ENCODE measurements at regions not wholly inside any gene's neighbourhood (a gene's known extent, or its start where the extent isn't known, plus 50 kb on each side); places are given as distances from the start of the nearest gene placed in this dataset.

DNA sequence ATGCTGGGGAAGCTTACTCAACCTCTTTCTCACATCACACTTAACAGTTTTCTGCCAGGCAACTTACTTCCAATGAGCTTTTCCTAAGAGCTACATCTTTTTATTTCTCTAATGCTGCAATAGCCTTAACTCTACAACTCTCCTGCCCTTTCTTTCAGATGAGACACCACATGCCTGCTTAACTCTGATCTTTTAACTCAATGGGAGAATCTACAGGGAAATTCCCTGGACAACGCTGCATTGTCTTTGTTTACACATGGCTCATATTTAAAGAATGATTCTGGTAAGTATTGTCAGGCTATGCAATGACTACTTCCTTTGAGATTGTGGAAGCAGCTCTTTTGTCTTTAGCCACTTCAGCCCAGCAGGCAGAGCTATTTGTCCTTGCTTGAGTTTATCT is 353.1 kb upstream of the BCHE start:
- TF ChIP-seq, protein P1, sequence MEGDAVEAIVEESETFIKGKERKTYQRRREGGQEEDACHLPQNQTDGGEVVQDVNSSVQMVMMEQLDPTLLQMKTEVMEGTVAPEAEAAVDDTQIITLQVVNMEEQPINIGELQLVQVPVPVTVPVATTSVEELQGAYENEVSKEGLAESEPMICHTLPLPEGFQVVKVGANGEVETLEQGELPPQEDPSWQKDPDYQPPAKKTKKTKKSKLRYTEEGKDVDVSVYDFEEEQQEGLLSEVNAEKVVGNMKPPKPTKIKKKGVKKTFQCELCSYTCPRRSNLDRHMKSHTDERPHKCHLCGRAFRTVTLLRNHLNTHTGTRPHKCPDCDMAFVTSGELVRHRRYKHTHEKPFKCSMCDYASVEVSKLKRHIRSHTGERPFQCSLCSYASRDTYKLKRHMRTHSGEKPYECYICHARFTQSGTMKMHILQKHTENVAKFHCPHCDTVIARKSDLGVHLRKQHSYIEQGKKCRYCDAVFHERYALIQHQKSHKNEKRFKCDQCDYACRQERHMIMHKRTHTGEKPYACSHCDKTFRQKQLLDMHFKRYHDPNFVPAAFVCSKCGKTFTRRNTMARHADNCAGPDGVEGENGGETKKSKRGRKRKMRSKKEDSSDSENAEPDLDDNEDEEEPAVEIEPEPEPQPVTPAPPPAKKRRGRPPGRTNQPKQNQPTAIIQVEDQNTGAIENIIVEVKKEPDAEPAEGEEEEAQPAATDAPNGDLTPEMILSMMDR (IDR thresholded peaks at IDR 0.05; ENCODE audit: poor library complexity, severe bottlenecking), result no peak
- no peak for TF ChIP-seq EZH2 (IDR thresholded peaks at IDR 0.05; ENCODE audit: borderline replicate concordance, insufficient read depth, low read length, poor library complexity, severe bottlenecking)
- TF ChIP-seq EP300 (conservative IDR thresholded peaks at IDR 0.05; ENCODE audit: poor library complexity, severe bottlenecking), result no peak
- no peak for TF ChIP-seq POLR2AphosphoS5 (IDR thresholded peaks at IDR 0.05)
- no peak for TF ChIP-seq RAD21 (conservative IDR thresholded peaks at IDR 0.05)

Data from neural cell (in vitro differentiated cells).